Stimulated activated CD8-positive, alpha-beta memory T cell treated with anti-CD3 and anti-CD28 coated beads, Interleukin-12 subunit alpha, Interleukin-12 subunit beta, amount 100 ng/mL, for 1 hour (primary cell): ENCODE measurements at regions not wholly inside any gene's neighbourhood (a gene's known extent, or its start where the extent isn't known, plus 50 kb on each side); places are given as distances from the start of the nearest gene placed in this dataset.
A peak's percentile ranks its signal among the peaks of the same experiment; 100 is the strongest.
"Not testable (repeated sequence)": the region's sequence is repeated elsewhere in the genome, so short reads cannot be mapped to it uniquely, and the experiment has no call there.

Source experiments
- DNase-seq: peaks from one replicate; pipeline ENCODE4 v3.0.0-alpha.2; 2020; ENCODE audit warnings: low read depth

GRCh38 chr12:123061441-123062205 lies 81.1 kb downstream of the ARL6IP4 start:
- DNase-seq, result no peak

DNA sequence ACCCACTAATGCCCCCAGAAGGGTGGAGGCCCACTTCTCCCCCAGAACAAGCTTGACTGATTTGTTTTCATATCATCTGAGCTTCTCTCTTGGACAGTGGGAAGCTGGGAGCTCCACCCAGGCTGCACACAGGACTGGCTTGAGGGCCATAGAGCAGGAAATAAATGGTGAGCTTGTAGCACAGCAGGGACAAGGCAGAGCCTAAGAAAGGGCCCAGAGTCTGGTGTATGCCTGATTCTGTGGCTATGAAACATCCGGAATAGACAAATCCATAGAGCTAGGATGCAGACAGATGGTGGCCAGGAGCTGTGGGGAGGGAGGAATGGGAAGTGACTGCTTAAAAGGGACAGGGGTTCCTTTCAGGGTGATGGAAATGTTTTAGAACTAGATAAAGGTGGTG lies 79.0 kb downstream of the ARL6IP4 start:
- no peak for DNase-seq

- DNase-seq, result no peak
Measured at GRCh38 chr12:123058980-123059379, 78.5 kb downstream of the ARL6IP4 start.

DNA sequence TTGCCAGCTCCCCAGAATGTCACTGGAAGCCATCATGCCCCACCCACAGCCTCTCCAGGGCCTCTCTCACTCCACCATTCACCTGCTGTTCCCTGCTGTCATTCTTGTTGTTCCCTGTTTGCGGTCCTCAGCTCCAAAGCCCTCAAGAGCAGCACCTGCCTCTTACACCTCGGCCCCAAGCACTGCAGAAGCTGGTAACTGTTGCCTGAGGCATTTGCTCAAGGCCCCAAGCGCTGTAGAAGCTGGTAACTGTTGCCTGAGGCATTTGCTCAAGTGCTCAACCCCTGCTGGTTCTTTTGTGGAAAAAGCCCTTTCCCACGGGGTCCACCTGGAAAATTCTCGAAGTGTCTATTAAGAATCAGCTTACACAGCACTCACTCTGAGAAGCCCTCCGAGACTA lies 78.0 kb downstream of the ARL6IP4 start:
- DNase-seq, result no peak

DNA sequence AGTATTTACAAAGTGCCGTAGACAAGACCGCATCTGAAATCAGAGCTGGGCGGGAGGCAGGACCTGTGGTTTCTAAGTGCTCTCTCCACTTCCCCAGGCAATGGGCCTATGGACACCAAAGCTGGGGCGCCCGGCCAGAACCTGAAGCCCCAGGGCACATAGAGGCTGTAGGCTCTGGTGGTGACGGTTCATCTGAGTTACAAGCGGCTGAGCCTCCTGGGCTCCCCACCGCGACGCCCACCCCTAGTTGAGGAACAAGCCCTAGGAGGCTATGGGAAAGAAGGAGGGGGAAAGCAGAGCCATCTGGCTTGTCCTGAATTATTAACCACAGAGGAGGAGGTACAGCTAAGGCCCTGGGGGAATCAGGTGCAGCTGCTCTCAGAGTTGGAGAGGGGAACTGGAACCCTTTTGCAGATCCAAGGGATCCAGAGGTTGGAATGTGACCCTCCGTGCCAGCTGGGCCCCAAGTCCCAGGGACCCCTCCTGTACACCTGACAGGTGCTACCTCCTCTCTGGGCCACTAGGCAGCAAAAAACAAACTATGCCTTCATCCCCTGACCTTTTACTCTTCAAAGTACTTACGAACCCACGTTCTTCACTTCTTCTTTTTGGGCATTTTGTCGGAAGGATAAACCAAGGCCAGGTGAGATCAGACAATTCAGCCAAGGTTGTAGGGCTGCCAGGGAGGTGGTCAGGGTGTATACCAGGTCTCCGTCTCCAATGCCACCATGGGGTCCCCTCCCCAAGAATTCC lies 77.2 kb downstream of the ARL6IP4 start:
- DNase-seq, result no peak

DNA sequence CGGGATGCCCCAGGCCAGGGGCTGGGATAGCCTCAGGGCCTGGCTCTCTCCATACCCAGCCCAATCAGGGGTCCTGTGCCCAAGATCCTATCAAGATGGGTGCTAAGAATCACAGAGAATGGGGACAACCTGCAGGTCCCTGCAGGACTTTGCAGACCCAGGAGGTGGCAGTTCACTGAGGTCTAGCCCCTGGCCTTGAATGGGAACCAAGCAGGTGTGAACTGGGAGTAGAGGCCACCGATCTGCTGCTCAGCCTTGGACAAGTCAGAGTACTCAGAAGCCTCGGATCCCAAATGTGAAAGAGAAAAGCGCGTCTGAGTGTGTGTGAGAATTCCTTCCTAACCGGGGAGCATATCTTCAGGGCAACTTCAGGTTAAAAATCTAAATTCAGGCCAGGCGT lies 76.2 kb downstream of the ARL6IP4 start:
- DNase-seq, result no peak

DNA sequence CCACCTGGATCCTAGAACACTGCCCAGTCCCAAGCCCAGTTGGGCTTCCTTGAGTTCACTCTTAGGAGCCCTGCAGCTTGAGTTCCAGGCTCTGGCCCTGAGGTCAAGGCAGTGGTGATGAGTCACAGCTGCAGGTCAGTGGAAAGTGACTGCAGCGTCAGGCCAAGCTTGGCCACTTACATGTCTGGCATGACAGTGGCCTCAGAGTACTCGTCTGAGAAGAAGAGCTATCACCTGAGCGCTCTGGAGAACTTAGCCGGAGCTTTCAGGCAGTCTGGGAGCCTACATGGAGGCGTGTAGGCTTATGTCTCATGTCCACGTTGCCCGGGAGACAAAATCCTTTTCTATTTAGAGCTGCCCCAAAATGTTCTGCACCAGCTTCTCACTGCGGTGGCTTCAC lies 75.6 kb downstream of the ARL6IP4 start:
- no peak for DNase-seq

DNA sequence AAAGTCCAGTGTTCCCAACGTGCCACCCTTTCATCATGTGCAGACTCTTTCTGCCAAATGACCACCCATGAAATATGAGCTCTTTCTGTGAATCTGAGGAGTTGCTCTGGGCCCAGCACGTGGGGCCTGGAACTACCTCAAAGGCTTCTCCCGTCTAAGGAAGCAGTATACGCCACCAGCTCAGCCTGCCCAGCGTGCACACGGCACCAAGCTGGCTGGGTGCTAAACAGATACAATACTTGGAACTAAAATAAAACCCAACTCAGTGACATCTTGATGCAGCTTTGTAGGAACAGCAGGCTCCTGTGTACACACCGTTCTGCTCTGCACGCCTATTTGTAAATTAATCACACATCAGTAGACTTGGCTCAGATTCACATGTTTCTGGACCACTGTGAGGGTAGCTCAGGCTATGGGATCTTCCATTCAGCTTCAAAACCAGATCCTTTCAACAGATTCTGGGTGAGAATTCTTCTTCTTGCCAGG lies 74.8 kb downstream of the ARL6IP4 start:
- no peak for DNase-seq

DNA sequence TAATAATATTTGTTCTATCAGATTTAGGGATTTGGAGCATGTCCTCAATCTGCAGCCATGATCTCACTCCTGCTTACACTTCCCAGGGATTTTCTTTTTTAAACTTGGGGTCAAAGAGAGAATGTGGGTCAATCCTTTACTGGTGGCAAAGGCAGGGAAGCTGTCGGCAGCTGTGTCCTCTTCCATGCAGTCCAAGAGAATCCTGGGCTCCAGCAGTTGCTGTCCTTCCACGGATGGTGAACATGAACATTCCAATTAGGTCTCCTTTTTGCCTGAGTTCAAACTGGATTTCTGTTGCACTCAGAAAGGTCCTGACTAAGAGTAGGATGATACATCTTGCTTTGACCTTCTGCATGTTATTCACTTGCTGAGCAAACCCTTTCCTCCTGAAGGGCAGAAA lies 73.9 kb downstream of the ARL6IP4 start:
- no peak for DNase-seq

DNA sequence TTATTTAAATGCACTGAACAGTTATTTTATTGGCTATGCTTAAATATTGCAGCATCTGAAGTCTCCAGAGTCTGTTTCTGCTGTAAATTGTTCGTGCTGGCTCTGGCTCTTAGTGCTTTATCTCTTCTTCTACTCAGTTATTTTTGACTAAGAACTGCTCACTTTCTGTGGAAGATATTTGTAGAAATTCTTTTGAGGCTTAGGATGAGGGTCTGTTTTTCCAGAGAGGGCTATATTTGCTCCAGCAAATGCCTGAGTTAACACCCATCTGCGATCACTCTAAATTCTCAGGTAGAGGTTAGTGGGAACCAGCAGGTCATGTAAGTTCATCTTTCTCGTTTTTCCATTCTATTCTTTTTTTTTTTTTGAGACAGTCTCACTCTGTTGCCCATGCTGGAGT lies 71.1 kb downstream of the ARL6IP4 start:
- no peak for DNase-seq

DNA sequence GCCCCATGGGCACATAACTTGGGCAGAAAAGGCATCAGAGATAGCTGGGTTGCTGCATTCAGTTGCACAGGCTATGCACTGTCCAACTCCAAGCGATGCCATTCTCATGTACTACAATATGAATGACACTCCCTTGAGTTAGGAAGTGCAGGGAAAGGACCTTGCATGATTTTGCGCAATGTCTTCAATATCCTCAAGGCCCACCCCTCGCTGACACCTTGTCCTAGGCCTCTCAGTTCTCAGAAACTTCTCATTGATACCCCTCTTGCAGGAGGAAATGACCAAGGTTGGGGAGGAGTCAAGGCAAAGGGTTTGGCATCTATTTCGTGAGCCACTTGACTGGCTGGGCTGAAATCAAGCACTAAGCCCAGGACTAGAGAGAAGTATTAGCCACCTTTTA lies 70.4 kb downstream of the ARL6IP4 start:
- no peak for DNase-seq

DNA sequence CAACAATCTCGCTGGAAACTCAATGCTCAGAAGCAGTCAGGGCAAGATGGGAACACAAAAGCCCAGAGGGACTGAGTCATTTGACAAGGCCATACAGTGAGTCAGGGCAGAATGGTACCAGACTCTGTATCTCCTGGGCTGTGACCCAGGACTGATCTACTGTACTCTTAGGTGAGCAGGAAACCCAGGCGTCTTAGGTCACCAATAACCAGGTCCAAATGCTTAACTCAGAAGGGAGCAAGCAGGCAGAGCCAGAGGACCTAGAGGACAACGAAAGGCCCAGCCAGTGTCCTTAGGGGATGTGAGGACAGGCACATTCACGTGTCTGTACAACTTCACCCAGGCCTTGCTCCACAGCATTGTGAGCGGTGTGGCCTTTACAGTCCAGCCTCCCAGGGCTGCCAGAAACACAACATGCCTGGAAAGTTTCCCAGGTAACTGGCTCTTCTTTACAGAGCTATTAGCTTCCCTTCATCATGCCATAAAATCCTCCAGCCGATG lies 69.9 kb downstream of the ARL6IP4 start:
- no peak for DNase-seq

DNA sequence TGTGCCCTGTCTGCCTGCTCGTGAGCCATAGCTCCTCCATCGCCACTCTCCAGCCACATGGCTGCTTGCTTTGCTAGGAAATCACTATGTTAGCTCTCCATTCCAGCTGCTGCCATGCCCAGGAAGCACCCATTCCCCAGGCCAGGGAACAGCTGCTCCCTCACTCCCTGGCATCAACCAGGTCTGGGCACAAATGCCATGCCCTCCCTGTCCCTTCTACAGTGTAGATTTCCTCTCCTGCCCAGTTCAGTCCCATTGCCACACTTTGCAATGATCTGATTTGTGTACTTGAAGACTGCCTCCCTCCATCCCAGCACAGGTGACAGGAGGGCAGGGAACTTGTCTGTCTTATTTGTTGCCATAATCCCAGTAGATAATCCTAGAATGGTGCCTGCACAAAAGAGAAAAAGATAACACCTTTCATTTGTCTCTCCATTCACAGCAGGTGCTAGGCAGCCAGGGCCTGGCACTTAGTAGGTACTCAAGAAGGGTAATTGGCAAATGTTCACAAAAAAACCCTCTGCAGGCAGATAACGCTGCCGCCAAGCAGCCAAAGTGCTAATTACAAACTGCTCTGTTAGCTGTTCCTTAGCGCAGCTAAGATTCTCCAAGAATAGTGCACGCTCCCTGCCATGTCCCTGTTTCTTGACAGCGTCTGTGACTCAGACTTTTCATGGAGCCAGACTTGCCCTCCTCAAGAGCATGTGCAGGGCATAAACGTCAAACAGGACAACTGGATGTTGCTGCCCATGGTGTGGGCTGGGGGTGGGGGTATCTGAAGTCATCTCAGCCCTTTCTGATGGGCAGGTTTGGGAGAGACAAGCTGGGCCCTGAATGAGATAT lies 69.1 kb downstream of the ARL6IP4 start:
- DNase-seq, result no peak

- not testable (repeated sequence) for DNase-seq
Measured at GRCh38 chr12:123047892-123048291, 67.4 kb downstream of the ARL6IP4 start.

DNA sequence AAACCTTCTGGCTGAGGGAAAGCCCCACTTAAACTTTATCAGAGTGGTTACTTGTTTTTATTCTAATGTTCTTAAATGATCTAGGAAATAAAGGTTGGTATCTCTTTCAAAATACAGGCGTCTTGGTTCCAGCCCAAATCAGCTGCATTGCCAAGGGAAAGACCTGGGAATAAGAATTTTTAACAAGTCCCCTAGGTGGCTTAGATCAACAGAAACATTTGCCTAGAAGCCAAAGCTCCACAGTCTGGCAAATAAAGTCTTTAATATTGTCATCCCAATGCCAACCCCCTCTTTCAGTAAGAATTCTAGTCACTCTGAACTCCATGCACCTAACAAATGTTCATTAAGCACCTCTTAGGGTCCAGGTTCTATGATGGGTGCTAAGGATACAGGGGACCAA lies 66.8 kb downstream of the ARL6IP4 start:
- DNase-seq, result no peak

GRCh38 chr12:123046431-123046830 lies 66.0 kb downstream of the ARL6IP4 start:
- no peak for DNase-seq

- DNase-seq, result no peak
Measured at GRCh38 chr12:123045678-123046077, 65.2 kb downstream of the ARL6IP4 start.

DNA sequence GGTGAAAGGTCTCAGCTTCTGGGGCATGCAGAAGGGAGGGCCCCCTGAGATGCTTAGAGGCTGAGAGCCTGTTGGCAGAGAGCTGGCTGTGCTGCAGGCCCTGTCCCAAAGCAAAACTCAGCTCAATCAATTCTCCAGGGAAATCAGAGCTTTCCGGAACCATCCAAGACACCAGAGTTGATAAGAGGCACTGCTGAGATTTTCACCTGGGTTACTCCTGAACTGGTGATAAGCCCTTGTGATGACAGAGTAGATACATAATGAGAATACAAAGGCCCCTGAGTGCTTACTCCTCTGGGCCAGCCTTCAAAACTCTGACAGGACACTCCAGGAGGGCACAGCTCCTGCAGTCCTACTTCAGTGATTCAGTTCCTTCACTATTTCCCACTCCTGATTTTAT lies 63.9 kb downstream of the ARL6IP4 start:
- DNase-seq, result no peak

DNA sequence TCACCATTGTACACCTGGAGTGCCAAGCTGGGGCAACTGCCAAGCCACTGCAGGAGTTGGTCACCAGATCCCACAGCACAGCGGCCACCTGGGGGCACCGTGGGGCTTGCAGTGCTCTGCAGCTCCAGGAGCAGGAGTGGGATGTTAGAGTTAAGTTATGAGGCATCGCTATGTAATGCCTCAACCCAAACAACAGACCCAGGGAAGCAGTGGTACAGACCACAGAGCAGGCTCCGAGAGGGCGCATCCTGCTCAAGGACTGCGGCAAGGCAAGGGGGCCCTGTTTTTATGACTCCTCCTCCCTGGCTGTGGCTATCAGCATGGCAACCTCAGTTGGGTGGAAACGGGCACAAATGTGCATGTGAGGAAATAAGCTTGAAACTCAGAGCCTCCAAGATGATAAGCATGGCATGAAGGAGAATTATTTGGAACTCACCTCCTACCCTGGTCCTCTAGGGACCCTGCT lies 63.1 kb downstream of the ARL6IP4 start:
- DNase-seq, result peak; percentile 55

DNA sequence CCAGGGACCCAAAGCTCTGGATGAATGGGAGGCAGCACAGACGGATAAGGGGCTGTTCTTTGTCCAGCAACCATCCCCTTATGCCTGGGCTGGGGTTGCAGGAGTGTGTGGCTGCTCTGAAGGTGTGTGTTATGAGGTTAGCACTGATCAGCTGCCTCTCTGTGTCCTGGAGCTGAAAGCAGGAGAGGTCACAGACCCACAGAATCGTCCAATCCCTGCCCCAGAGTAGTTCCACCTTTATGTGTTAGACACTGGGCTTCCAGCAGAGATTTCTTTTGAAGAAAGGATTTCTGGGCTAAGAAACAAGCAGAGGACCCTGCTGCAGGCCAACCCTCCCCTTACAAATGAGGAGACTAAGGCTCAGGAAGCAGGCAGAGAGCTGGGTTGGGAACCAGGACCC lies 62.4 kb downstream of the ARL6IP4 start:
- DNase-seq, result no peak

DNA sequence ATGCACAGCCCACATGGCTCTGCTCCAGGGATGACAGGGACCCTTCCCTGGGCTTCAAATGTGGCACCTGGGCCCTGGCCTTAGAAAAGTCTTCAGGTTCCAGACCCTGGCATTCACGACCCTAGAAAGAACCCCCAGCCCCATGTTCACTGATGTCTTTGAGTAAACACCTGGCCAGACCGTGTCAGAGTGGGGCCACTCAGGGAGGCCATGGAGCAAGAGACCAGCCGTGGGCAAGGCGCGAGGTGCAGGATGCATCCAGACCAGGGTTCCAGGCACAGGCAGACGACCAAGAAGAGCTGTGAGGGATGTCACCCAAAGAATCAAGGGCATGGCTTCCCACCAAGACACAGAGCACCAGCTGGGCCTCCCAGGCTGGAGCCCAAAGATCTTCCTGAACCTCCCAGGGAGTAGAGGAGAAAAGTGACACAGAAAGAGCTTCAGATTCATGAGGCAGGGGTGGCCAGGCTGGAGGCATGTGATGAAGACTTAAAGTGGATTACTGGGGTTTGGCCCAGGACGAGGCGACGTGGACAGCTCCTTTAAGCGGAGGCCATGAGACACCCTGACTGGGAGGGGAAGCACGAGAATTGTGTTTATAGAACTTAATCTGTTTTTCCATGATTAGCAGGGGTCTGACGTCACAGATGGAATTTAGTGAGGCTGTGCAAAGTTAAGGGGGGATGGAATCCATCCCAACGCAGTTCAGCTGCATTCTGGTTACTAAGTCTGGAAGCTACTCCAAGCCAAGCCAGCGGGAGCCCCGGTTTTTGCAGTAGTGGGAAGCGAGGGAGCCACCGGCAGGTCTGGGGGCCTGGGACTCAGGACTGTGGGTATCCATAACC lies 61.6 kb downstream of the ARL6IP4 start:
- DNase-seq, result no peak
